NCI-H146 treated with DMSO at 0.1 percent for 48 hours (cell line): ENCODE measurements at regions not wholly inside any gene's neighbourhood (a gene's known extent, or its start where the extent isn't known, plus 50 kb on each side); places are given as distances from the start of the nearest gene placed in this dataset.

Experiments
- DNase-seq: peaks from one replicate; lab custom pipeline; 2025; ENCODE audit not compliant: unreplicated experiment; lab: John Stamatoyannopoulos, UW

DNA sequence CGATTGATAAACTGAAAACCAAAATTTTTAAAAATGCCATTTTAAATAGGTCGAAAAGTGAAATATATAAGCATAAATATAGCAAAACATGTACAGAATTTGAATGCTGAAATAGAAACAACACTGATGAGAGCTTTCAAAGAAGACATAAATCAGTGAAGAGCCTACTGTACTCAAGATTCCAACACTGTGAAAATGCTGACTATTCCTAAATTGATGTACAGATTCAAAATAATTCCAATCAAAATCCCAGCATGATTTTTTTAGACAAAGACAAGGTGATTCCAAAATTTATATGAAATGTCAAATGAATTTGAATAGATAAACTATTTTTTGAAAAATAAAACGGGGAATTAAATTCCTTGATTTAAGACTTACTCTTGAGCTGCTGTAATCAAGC lies 1010.4 kb downstream of the TBC1D22A start:
- no peak for DNase-seq

GRCh38 chr22:47769652-47770051 lies 1007.2 kb downstream of the TBC1D22A start:
- no peak for DNase-seq

DNA sequence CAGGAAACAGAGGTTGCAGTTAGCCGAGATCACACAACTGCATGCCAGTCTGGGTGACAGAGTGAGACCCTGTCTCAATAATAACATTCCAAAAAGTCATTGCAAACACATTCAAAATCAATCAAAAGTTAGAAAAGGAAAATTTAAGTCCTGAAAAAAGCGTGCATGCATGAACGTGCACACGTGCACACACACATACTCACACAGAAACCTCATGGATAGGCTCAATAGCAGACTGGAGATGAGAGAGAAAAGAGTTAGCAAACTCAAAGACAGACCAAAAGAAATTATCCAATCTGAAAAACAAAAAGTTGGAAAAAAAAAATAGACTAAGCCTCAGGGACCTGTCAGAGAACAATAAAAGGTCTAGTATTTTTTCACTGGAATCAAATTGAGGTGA lies 1005.6 kb downstream of the TBC1D22A start:
- DNase-seq: no peak

GRCh38 chr22:47767403-47767802 lies 1005.0 kb downstream of the TBC1D22A start:
- no peak for DNase-seq

GRCh38 chr22:47765757-47766156 lies 1003.3 kb downstream of the TBC1D22A start:
- no peak for DNase-seq

DNA sequence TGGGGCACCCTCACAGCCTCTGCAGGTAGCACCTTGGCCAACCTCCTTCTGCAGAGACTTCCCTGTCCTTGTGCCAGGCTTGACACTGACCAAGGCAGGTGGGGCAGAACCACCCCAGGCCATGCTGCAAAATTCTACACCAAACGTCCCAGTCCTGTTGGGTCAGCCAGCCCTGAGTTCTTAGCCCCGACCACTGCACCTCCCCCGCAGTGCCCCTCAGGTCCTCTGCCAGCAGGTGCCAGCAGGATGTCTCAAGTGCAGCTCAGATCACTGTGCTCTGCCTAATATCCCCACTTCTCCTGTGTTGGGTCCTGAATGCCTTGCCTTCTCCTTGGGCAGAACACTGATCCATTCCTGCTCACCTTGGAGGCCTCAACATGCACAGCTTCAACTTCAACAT lies 999.7 kb downstream of the TBC1D22A start:
- DNase-seq: no peak

DNA sequence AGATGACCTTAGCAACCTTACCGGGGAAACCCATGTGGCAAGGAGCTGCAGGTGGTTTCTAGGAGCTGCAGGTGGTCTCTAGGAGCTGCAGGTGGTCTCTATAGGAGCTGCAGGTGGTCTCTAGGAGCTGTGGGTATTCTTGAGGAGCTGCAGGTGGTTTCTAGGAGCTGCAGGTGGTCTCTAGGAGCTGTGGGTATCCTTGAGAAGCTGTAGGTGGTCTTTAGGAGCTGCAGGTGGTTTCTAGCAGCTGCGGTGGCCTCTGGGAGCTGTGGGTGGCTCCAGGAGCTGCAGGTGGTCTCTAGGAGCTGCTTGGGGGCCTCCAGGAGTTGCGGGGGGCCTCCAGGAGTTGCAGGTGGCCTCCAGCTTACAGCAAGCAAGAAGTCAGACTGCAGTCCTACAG lies 997.5 kb downstream of the TBC1D22A start:
- no peak for DNase-seq

DNA sequence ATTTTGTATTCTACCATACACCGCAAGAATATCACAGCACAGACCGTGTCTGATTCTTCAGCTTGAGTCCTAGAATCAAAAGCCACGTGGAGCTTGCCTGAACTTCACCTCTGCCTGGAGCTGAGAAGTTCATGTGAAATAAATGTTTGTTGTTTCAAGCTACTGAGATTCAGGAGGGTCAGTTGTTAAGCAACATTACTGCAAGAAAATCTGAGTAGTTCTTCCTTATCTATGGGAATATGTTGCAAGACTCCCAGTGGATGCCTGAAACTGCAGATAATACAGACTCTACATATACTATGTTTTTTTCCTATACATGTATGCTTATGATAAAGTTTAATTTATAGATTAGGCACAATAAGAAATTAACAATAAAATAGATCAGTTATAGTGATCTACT lies 995.3 kb downstream of the TBC1D22A start:
- no peak for DNase-seq

DNA sequence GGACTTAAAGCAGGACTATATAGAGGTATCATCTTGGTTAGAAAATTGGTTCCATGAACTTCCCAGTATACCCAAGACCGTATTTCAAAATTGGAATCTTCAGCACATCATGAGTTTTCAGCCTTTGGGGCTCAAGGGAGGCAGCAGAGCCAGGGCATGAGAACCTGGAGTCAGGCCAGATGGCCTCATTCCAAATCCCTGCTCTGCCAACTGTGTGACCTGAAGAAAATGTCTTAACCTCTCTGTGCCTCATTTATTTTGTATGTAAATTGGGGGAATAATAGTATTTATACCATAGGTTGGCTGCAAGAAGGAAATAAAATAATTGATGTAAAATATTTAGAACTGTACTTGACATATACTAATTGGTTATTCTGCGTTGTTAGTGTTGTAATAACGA lies 987.6 kb downstream of the TBC1D22A start:
- DNase-seq: no peak

DNA sequence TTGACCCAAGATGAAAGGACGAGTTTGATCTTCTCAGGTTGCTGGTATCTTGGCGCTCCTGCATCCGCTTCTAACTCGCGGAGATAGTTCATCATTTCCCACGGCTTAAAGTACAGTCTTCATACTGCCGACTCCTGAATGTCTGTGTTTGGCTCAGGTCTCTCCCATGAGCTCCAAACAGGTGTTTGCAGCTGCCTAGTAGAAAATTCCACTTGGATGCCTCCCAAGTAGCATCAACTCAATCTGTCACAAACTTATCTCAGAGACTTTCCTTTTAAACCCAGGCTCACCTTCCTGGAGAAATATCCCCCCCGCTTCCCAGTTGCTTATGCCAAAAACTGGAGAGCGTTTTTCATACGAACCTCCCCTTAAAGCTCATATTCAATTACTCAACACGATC lies 986.5 kb downstream of the TBC1D22A start:
- DNase-seq: no peak

GRCh38 chr22:47748271-47748670 lies 985.8 kb downstream of the TBC1D22A start:
- no peak for DNase-seq

GRCh38 chr22:47740109-47740805 lies 977.8 kb downstream of the TBC1D22A start:
- DNase-seq: no peak

DNA sequence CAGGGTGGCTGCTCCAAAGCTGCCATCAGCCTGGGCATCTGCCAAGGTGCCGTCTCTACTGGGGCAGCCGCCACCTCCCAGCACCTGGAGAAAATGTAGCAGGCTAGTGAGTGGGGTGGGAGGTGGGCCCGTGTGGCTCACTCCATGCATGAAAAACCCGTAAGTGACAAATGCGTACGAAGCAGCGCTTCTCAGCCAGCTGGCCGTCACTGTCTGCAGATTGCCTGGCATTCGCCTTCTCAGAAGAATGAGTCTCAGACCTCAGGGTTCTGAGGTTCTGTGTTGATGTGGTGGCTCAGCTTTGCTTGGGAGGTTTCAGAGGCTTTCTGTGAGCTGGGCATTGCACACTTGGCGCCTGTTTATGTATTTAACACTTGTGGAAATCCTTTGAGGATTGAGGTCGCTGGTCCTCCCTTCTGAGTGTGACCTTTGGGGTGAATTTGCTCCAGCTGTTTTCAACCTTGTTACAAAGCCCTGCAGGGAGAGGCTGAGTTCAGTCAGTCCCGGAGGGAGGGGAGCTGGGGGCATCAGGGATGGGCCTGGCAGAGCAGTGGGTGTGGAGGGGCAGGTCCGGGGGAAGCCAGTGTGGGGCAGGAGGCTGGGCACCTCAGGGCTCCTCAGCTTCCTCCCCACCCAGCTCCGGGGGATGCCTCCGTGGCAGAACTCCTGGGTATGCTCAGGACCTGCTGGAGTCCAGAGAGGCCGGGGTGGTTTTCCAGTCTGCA lies 977.0 kb downstream of the TBC1D22A start:
- no peak for DNase-seq

DNA sequence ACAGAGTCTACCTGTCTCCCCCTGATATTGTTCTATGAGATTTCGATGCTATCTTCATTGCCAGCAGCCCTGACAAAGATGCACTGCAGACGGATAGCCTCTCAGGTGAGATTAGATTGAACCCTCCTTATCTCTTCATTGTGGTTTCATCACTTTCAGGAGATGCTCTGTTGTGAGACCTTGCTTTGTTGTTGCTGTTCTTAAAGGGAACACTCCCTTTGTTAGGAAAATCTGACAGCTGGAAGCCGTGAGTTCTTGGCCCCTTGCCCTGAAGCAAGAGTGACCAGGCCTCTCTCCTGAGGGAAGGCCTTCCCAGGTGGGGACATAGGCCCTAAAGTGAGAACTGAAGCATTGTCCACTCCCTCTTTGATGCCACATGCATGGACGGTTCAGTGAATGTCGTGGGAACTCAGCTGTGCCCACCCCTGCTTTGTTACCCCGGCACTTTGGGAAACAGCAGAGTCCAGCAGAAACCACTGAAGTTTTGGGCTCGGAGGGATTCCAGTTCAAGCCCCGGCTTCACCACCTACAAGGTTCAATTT lies 976.1 kb downstream of the TBC1D22A start:
- no peak for DNase-seq

DNA sequence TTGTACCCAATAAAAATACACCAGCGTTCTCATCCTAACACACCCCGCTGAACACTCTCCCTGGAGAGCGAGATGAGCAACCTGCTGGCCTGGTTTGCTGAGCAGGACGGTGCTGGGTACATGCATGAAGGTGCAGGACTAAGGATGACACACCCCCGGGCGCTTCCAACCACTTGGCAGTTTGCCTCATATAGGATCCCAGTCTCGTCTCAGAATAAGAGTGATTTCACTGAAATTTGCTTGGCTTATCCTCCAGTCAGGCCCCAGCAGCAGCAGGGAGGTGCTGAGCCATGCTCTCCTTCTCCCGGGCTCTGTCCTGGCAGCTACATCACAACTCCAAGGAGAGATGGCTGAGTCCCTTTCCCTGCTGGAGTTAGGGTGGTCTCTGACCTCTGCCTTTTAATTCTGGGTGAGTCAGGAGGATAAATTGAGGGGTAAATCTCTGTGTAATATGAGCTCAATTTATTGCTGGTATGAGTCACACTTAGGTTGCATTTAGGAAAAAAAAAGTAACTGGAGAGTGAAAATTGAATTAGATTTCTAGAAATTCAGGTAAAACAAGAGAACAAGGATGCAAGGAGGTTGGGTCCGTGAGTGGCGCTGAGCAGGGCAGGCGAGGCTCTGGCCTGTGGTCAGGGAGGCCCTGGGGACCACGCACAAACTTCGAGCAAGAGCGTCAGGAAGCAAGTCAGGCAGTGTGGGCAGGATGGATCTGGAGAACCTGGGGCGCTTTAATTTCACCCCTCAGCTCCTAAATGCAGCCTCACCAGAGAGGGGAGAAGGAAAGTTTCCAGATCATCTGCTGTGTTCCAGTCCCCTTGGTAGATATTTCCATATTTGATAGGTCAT lies 974.0 kb downstream of the TBC1D22A start:
- no peak for DNase-seq

DNA sequence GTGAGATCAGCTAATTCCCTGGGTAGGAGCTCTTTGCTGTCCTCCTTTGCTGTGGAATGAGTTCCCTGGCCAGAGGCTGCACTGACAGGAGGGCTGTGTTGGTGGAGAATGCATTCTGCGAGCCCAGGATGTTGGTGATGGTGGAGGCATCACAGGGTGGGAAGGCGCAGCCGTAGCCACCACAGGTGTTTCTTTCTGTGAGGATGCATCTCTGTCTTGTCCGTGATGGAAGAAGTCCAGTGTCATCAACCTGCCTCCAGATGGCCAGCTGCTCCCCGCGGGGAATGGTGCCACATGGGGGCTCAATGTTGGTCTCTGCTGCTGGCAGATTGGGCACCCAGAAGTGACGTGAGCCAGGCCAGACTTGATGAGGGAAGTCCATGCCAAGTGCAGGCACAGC lies 972.1 kb downstream of the TBC1D22A start:
- no peak for DNase-seq

GRCh38 chr22:47727641-47728040 lies 965.2 kb downstream of the TBC1D22A start:
- no peak for DNase-seq

GRCh38 chr22:47724751-47725150 lies 962.3 kb downstream of the TBC1D22A start:
- no peak for DNase-seq

- no peak for DNase-seq
Measured at GRCh38 chr22:47724030-47724429, 961.6 kb downstream of the TBC1D22A start.

DNA sequence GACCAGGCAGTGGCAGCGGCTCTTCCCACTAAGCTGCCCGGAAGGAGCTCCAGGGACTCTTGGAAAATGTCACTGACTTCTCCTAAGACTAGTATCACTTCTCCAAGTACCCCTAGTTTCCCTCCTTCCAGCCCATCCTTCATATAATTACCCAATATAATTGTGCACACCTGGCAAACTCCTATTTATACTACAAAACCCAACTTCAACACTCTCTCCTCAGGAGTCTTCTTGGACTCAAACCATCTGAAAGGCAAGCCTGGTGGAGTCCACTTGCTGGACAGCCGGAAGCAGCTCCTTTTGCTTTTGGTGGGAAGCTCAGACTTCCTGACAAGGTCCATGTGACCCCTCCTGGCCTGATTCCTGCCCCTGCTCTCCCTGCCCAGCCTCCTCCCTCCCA lies 955.9 kb downstream of the TBC1D22A start:
- DNase-seq: no peak

DNA sequence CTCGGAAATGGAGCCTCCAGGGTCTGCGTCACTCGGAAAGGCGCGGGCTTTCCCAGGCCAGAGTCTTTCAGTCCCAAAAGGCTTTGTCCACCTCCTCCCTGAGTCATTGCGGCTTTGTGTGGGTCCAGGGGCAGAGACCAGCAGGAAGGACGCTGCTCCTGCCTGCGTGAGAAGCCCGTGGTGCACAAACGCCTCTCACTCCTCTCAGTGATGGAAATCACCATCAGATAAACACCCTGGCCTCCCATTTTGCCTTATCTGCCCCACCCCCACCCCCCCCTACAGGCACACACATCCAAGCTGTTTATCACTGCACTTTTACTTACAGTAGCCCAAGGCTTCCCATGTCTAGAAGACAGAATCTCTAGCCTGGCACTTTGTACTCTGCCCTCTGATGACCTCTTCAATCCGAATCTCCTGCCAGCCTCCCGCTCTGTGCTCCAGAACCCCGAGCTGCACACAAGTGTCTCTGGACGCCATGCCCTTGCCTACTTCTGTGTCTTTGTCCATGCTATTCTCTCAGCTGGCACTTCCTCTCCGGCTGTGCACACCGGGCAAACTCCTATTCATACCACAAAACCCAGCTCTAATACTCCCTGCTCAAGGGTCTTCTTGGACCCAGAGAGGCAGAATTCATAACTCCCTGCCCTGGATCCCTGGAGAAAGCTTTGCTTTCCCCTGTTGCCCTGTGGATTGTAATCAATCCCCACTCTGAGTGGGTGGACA lies 954.6 kb downstream of the TBC1D22A start:
- DNase-seq: no peak
